K562 (cell line): ENCODE measurements at regions not wholly inside any gene's neighbourhood (a gene's known extent, or its start where the extent isn't known, plus 50 kb on each side); places are given as distances from the start of the nearest gene placed in this dataset.

ENCODE experiments used
- ATAC-seq: fragments of 200-7000 bp; cut with Tn5 transposase; 3 replicates; pipeline ENCODE4 v1.9.1; 2020; ENCODE audit warnings: moderate library complexity
- BruUV-seq: library from RNA; stranded (reverse); fragments of 400-500 nt; replicated peaks from 2 replicates; lab custom pipeline; 2021; lab: Mats Ljungman, UMichigan
- CTCF ChIA-PET: fragments of 300-600 bp; formaldehyde crosslinking; extraction: SDS; loops from one replicate; lab custom pipeline; 2021; ENCODE audit warnings: low intra/inter-chr PET ratio; lab: Yijun Ruan, JAX
- POLR2A ChIA-PET: fragments of 300-600, 350-650 bp; sonication (Branson Sonifier 250); formaldehyde crosslinking; extraction: SDS; loops from one replicate; lab custom pipeline; 2021; ENCODE audit warnings: antibody characterized with exemption, inconsistent platforms; lab: Yijun Ruan, JAX
- DNase-seq, 4 experiments: peaks; one replicate each; pipeline versions ENCODE4 v3.0.0 to v3.0.0-alpha.2; 2011 to 2018; ENCODE audit warnings: low spot score in 3 of 4, mixed read lengths in 3 of 4; ENCODE audit errors: extremely low read depth in 1 of 4
- FAIRE-seq: peaks from 2 replicates; lab custom pipeline; 2011; peaks lifted over from hg19 to GRCh38; lab: Jason Lieb, UNC
- H2AFZ ChIP-seq: 2 replicates; pipeline ENCODE4 v1.6.0; 2011; ENCODE audit warnings: low read depth, low read length, control low read depth, inconsistent platforms
- H3K27ac ChIP-seq: fragments of 200-600 bp; 3 replicates; pipeline ENCODE4 v1.8.0; 2011; ENCODE audit warnings: low read depth, mild to moderate bottlenecking, control low read depth, inconsistent platforms, low read length, moderate library complexity, mixed read lengths; ENCODE audit errors: extremely low read depth
- H3K27me3 ChIP-seq, 2 experiments: fragments of 300-600 bp in 1 of 2; 2 replicates in 1 of 2; 3 replicates in 1 of 2; pipeline versions ENCODE4 v1.6.0 to v1.8.0; 2011; ENCODE audit warnings: inconsistent platforms in 2 of 2, low read length in 2 of 2, mild to moderate bottlenecking in 1 of 2, mixed read lengths in 1 of 2, moderate library complexity in 1 of 2; ENCODE audit not compliant: control insufficient read depth in 2 of 2, insufficient read depth in 2 of 2
- H3K36me3 ChIP-seq: fragments of 300-600 bp; 3 replicates; pipeline ENCODE4 v1.8.0; 2011; ENCODE audit warnings: mild to moderate bottlenecking, low read length, inconsistent platforms; ENCODE audit not compliant: control insufficient read depth, insufficient read depth
- H3K4me1 ChIP-seq, 2 experiments: fragments of 200-600 bp in 1 of 2; replicated peaks in 1 of 2; 2 replicates in 1 of 2; 3 replicates in 1 of 2; pipeline versions ENCODE4 v1.5.1 to v1.8.0; 2011; ENCODE audit warnings: inconsistent platforms in 2 of 2, low read length in 2 of 2, mild to moderate bottlenecking in 1 of 2, mixed read lengths in 1 of 2, moderate library complexity in 1 of 2; ENCODE audit not compliant: control insufficient read depth in 2 of 2, insufficient read depth in 2 of 2
- H3K4me2 ChIP-seq: 2 replicates; pipeline ENCODE4 v1.6.1; 2011; ENCODE audit warnings: low read length, control low read depth, inconsistent platforms, mixed read lengths; ENCODE audit not compliant: insufficient read depth
- H3K4me3 ChIP-seq: fragments of 200-600 bp; sonication (generic), shearing (Covaris generic); 2 replicates; pipeline ENCODE4 v1.5.1; 2016; ENCODE audit warnings: control low read depth, inconsistent platforms
- H3K79me2 ChIP-seq: fragments of 200-600 bp; 3 replicates; pipeline ENCODE4 v1.8.0; 2011; ENCODE audit warnings: low read length, inconsistent platforms; ENCODE audit not compliant: control insufficient read depth, insufficient read depth
- H3K9ac ChIP-seq, 2 experiments: 2 replicates each; pipeline versions ENCODE4 v1.6.0 to v1.6.1; 2011; ENCODE audit warnings: low read depth in 2 of 2, low read length in 2 of 2, control low read depth in 1 of 2, inconsistent platforms in 1 of 2, mild to moderate bottlenecking in 1 of 2, mixed read lengths in 1 of 2; ENCODE audit not compliant: insufficient read depth in 1 of 2
- H3K9me1 ChIP-seq: one replicate; pipeline ENCODE4 v1.6.0; 2011; ENCODE audit warnings: inconsistent platforms, mild to moderate bottlenecking, low read length, moderate library complexity; ENCODE audit not compliant: control insufficient read depth, insufficient read depth
- H3K9me3 ChIP-seq: replicated peaks from 2 replicates; pipeline ENCODE4 v1.5.1; 2011; ENCODE audit warnings: low read depth, low read length, inconsistent platforms; ENCODE audit not compliant: control insufficient read depth, insufficient read depth
- H4K20me1 ChIP-seq: replicated peaks from 2 replicates; pipeline ENCODE4 v1.6.1; 2011; ENCODE audit warnings: low read length, inconsistent platforms, mixed read lengths; ENCODE audit not compliant: control insufficient read depth, insufficient read depth
- CBX2 ChIP-seq: fragments of 200-600 bp; sonication (generic); IDR thresholded peaks from one replicate; pipeline ENCODE4 v1.6.1; 2012; ENCODE audit warnings: mild to moderate bottlenecking, low read length, inconsistent platforms; ENCODE audit not compliant: insufficient read depth, poor library complexity, severe bottlenecking
- HES1 ChIP-seq: fragments of 450-650 bp; IDR thresholded peaks from 2 replicates; pipeline ENCODE4 v1.6.1; 2016; ENCODE audit warnings: low read depth, mild to moderate bottlenecking, moderate library complexity
- KLF10 ChIP-seq: fragments of 250-450 bp; sonication (Bioruptor Pico); IDR thresholded peaks from 2 replicates; pipeline ENCODE4 v1.6.1; 2021; ENCODE audit warnings: matching md5 sums
- MAZ ChIP-seq, 2 experiments: fragments of 450-650 bp in 1 of 2; sonication (generic) in 1 of 2; formaldehyde crosslinking; IDR thresholded peaks in 1 of 2; conservative IDR thresholded peaks in 1 of 2; 2 replicates each; pipeline versions ENCODE4 v1.4.0 to v1.5.0; 2020; ENCODE audit warnings: mild to moderate bottlenecking in 1 of 2, missing genetic modification reagents in 1 of 2
- MBD2 ChIP-seq: sonication (generic); IDR thresholded peaks from 2 replicates; pipeline ENCODE4 v1.6.1; 2016; ENCODE audit warnings: low read depth, borderline replicate concordance
- NFIX ChIP-seq: fragments of 250-450 bp; sonication (Bioruptor Pico); IDR thresholded peaks from 2 replicates; pipeline ENCODE4 v1.4.0; 2020; ENCODE audit warnings: low read depth, mild to moderate bottlenecking, moderate library complexity
- PTRF ChIP-seq: fragments of 450-650 bp; IDR thresholded peaks from 2 replicates; pipeline ENCODE4 v1.6.1; 2016; ENCODE audit warnings: mild to moderate bottlenecking, missing genetic modification characterization, missing compliant biosample characterization
- RBM22 ChIP-seq: fragments of 200-400 bp; formaldehyde crosslinking; IDR thresholded peaks from 2 replicates; pipeline ENCODE4 v1.6.1; 2018; ENCODE audit warnings: low read length, low read depth; ENCODE audit not compliant: poor library complexity, severe bottlenecking
- ZBTB34 ChIP-seq: fragments of 250-450 bp; sonication (Bioruptor Pico); IDR thresholded peaks from 2 replicates; pipeline ENCODE4 v1.8.0; 2021; ENCODE audit warnings: mild to moderate bottlenecking, moderate library complexity
- ZNF384 ChIP-seq: IDR thresholded peaks from 2 replicates; pipeline ENCODE4 v1.6.1; 2012; ENCODE audit warnings: low read depth, low read length, improper control_type of control experiment
- in situ Hi-C: fragments of 300-500 bp; cut with MboI; formaldehyde crosslinking; loops from 4 replicates; pipeline ENCODE4 v1.15.0; 2018; ENCODE audit warnings: inconsistent platforms, mixed read lengths
- intact Hi-C: fragments of 100-400 bp; cut with micrococcal nuclease; formaldehyde crosslinking; loops from 2 replicates; pipeline ENCODE4 v1.14.2; 2022
- TF ChIP-seq, protein P1 (sequence below): sonication (generic); formaldehyde crosslinking; IDR thresholded peaks from 2 replicates; pipeline ENCODE4 v1.8.0; 2022; ENCODE audit warnings: mild to moderate bottlenecking, missing genetic modification reagents
- TF ChIP-seq, protein P2 (sequence below), 2 experiments: fragments of 250-450 bp in 1 of 2; fragments of 450-650 bp in 1 of 2; sonication (Bioruptor Pico) in 1 of 2; IDR thresholded peaks; 2 replicates each; pipeline versions ENCODE4 v1.6.1 to v1.8.0; 2016 to 2021; ENCODE audit warnings: mild to moderate bottlenecking in 2 of 2, moderate library complexity in 2 of 2, missing compliant biosample characterization in 1 of 2, missing genetic modification characterization in 1 of 2

GRCh38 chr5:92308679-92309078 lies 925.6 kb upstream of the ARRDC3 start:
- Histone ChIP-seq H3K27ac (no peak overlapping the region), H4K20me1 (no peaks in the 10 kb centered on the region), H3K9me1 (no peaks in the 10 kb centered on the region), H3K27me3 (no peaks in the 10 kb centered on the region), H3K4me2 (no peak overlapping the region), H3K9ac (no peak overlapping the region), H3K4me3 (no peak overlapping the region), H3K4me1 (no peaks in the 10 kb centered on the region), H3K36me3 (no peaks in the 10 kb centered on the region), H2AFZ (no peak overlapping the region), H3K79me2 (no peaks in the 10 kb centered on the region), H3K9me3 (no peaks in the 10 kb centered on the region)
- in situ Hi-C loops (no loop called here), intact Hi-C loops (no loop called here)
- no peak for ATAC-seq
- FAIRE-seq, result no peak
- no TSS peak for BruUV-seq
- POLR2A ChIA-PET, result no interaction called here
- no peak for DNase-seq
- CTCF ChIA-PET, result no interaction called here
- TF ChIP-seq HES1 (no peak), MBD2 (no peak), ZNF384 (no peak), NFIX (no peak), CBX2 (no peak), ZBTB34 (CRISPR knock-in tag) (no peak), RBM22 (no peak), MAZ (CRISPR knock-in tag; conservative IDR thresholded peaks at IDR 0.05 in 1 of 2, IDR thresholded peaks at IDR 0.05 in 1 of 2) (no peak), PTRF (tag) (no peak), KLF10 (CRISPR knock-in tag) (no peak)
- TF ChIP-seq, protein P1, sequence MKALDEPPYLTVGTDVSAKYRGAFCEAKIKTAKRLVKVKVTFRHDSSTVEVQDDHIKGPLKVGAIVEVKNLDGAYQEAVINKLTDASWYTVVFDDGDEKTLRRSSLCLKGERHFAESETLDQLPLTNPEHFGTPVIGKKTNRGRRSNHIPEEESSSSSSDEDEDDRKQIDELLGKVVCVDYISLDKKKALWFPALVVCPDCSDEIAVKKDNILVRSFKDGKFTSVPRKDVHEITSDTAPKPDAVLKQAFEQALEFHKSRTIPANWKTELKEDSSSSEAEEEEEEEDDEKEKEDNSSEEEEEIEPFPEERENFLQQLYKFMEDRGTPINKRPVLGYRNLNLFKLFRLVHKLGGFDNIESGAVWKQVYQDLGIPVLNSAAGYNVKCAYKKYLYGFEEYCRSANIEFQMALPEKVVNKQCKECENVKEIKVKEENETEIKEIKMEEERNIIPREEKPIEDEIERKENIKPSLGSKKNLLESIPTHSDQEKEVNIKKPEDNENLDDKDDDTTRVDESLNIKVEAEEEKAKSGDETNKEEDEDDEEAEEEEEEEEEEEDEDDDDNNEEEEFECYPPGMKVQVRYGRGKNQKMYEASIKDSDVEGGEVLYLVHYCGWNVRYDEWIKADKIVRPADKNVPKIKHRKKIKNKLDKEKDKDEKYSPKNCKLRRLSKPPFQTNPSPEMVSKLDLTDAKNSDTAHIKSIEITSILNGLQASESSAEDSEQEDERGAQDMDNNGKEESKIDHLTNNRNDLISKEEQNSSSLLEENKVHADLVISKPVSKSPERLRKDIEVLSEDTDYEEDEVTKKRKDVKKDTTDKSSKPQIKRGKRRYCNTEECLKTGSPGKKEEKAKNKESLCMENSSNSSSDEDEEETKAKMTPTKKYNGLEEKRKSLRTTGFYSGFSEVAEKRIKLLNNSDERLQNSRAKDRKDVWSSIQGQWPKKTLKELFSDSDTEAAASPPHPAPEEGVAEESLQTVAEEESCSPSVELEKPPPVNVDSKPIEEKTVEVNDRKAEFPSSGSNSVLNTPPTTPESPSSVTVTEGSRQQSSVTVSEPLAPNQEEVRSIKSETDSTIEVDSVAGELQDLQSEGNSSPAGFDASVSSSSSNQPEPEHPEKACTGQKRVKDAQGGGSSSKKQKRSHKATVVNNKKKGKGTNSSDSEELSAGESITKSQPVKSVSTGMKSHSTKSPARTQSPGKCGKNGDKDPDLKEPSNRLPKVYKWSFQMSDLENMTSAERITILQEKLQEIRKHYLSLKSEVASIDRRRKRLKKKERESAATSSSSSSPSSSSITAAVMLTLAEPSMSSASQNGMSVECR (CRISPR knock-in tag), result no peak
- TF ChIP-seq, protein P2, sequence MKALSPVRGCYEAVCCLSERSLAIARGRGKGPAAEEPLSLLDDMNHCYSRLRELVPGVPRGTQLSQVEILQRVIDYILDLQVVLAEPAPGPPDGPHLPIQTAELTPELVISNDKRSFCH (CRISPR knock-in tag; IDR thresholded peaks at IDR 0.05), result no peak
- TF ChIP-seq, protein P2 (tag; IDR thresholded peaks at IDR 0.05), result no peak
